Left lung (tissue), 4 donors: ENCODE measurements at regions not wholly inside any gene's neighbourhood (a gene's known extent, or its start where the extent isn't known, plus 50 kb on each side); places are given as distances from the start of the nearest gene placed in this dataset.
A peak's percentile ranks its signal among the peaks of the same experiment; 100 is the strongest.

ENCODE experiments used
- ATAC-seq: fragments of 200-7000 bp; cut with Tn5 transposase; one replicate; pipeline ENCODE4 v1.9.1; 2020; ENCODE audit warnings: moderate library complexity
- DNase-seq, 4 donors: peaks; one replicate each; pipeline ENCODE4 v3.0.0-alpha.2; 2013 to 2020
- H3K27ac ChIP-seq, 2 donors: fragments of 200-600 bp; sonication (generic) in 1 of 2; one replicate each; pipeline versions ENCODE4 v1.5.0 to v1.8.0; 2020 to 2021
- H3K27me3 ChIP-seq, 2 donors: fragments of 200-600 bp; sonication (generic) in 1 of 2; one replicate each; pipeline versions ENCODE4 v1.5.0 to v1.8.0; 2020 to 2021
- H3K36me3 ChIP-seq, 2 donors: fragments of 200-600 bp; sonication (generic) in 1 of 2; one replicate each; pipeline versions ENCODE4 v1.5.0 to v1.8.0; 2020 to 2021
- H3K4me1 ChIP-seq, 2 donors: fragments of 200-600 bp; one replicate each; pipeline ENCODE4 v1.8.0; 2021
- H3K4me3 ChIP-seq, 2 donors: fragments of 200-600 bp; sonication (generic) in 1 of 2; one replicate each; pipeline versions ENCODE4 v1.5.0 to v1.8.0; 2020 to 2021; ENCODE audit warnings: mild to moderate bottlenecking in 1 of 2
- H3K9me3 ChIP-seq, 2 donors: fragments of 200-600 bp; sonication (generic) in 1 of 2; one replicate each; pipeline versions ENCODE4 v1.5.0 to v1.8.0; 2020 to 2021
- intact Hi-C, 2 donors: fragments of 100-400 bp; cut with DNase I; formaldehyde crosslinking; loops; one replicate each; pipeline versions ENCODE4 v1.11.2 to v1.14.2; 2022
- TF ChIP-seq, protein P1 (sequence below), 2 donors: fragments of 200-600 bp; sonication (generic) in 1 of 2; IDR thresholded peaks; one replicate each; pipeline versions ENCODE4 v1.5.0 to v1.8.0; 2021; ENCODE audit warnings: antibody characterized with exemption in 2 of 2
- donor health status: DM: no; HTN: yes; CAD: no.
- donor health status: DM: no; HTN: no; CAD: no.

DNA sequence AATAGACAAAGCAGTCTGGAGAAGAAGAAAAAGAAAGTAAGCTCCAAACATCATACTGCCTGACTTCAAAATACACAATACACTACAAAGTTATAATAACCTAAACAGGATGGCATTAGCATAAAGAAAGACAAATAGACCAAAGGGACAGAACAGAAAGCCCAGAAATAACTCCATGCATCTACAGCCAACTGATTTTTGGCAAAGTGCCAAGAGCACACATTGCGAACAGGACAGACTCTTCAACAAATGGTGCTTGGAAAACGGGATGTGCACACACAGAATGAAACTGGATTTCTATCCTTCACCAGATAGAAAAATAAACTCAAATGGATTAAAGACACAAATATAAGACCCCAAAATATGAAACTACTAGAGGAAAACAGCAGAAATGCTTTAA is 66.6 kb upstream of the SPATA31E1 start:
- TF ChIP-seq, protein P1, sequence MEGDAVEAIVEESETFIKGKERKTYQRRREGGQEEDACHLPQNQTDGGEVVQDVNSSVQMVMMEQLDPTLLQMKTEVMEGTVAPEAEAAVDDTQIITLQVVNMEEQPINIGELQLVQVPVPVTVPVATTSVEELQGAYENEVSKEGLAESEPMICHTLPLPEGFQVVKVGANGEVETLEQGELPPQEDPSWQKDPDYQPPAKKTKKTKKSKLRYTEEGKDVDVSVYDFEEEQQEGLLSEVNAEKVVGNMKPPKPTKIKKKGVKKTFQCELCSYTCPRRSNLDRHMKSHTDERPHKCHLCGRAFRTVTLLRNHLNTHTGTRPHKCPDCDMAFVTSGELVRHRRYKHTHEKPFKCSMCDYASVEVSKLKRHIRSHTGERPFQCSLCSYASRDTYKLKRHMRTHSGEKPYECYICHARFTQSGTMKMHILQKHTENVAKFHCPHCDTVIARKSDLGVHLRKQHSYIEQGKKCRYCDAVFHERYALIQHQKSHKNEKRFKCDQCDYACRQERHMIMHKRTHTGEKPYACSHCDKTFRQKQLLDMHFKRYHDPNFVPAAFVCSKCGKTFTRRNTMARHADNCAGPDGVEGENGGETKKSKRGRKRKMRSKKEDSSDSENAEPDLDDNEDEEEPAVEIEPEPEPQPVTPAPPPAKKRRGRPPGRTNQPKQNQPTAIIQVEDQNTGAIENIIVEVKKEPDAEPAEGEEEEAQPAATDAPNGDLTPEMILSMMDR (IDR thresholded peaks at IDR 0.05), result no peak
- Histone ChIP-seq H3K27me3 (no peaks in the 10 kb centered on the region), H3K4me1 (peaks cover 3 to 13% of the 10 kb centered on the region in 2 donors), H3K27ac (no peak overlapping the region), H3K9me3 (no peaks in the 10 kb centered on the region), H3K36me3 (no peaks in the 10 kb centered on the region), H3K4me3 (no peak overlapping the region)
- no peak for ATAC-seq
- intact Hi-C loops, result loop anchor here in 1 of 2 donors (10.0 kb wide), 1 partner anchor 131 kb away; no protein-coding TSS in a partner anchor
- DNase-seq, result peak in 2 of 4 donors; percentile 40 to 44

DNA sequence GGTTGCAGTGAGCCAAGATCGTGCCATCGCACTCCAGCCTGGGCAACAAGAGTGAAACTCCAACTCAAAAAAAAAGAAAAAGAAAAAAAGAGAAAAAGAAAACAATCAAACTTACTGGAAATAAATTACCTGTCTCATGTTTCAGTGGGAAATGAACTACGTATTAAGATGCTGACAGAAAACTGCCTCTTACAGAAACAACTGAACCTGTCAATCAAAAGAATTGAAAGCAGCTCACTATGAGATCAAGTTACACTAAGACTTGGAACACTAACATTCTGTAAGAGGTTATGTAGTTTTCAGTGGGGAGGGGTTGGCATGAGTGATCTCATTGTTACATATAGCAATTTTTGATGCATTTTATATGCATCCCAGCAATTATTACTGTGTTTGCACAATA is 64.4 kb upstream of the SPATA31E1 start:
- ATAC-seq (no peak), DNase-seq (no peak)
- Histone ChIP-seq H3K4me1 (peaks cover 0 to under 1% of the 10 kb centered on the region in 2 donors), H3K27me3 (no peaks in the 10 kb centered on the region), H3K36me3 (no peaks in the 10 kb centered on the region), H3K9me3 (no peaks in the 10 kb centered on the region), H3K27ac (no peak overlapping the region), H3K4me3 (no peak overlapping the region)
- TF ChIP-seq, protein P1 (IDR thresholded peaks at IDR 0.05), result no peak
- intact Hi-C loops, result loop anchor here in 1 of 2 donors (10.0 kb wide), 1 partner anchor 134 kb away; no protein-coding TSS in a partner anchor

DNA sequence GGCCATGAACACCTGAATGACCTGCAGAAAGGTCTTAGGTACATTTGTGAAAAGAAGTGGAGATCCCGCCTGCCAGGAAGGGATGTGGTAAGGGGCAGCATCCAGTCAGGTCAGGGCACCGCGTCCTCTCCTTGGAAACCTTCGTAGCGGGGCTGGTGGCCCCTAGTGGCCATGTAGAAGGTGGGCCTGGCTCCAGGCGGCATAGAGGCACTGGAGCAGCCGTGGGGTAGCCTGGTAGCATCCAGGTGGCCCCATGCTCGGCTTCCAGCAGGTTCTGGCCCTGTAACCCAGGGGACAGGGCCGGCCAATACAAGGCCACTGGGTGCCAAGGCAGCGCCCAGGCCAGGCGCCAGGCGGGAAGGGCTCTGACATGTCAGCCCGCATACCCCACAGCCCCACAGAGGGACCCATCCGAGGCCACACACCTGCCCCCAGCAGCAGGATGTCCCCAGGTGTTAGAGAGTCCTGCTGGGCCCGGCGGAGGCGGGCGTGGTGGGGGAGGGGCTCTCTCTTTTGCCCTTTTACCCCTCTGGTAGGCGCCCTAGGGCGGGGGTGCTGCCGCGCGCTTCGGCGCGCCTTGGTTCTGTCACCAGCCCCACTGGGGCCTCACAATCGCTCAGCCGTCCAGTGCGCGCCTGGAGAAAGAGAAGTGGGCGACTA is 58.3 kb upstream of the SPATA31E1 start:
- ATAC-seq (no peak), DNase-seq (peak in 1 of 4 donors; percentile 72)
- H3K4me1 ChIP-seq, result no peaks in the 10 kb centered on the region
- H3K36me3 ChIP-seq, result no peaks in the 10 kb centered on the region
- H3K9me3 ChIP-seq, result no peaks in the 10 kb centered on the region
- TF ChIP-seq, protein P1 (IDR thresholded peaks at IDR 0.05), result no peak
- peaks cover 0 to 10% of the 10 kb centered on the region in 2 donors for H3K27me3 ChIP-seq
- H3K27ac ChIP-seq, result no peak overlapping the region
- no peak overlapping the region for H3K4me3 ChIP-seq
- intact Hi-C loops, result no loop called here

DNA sequence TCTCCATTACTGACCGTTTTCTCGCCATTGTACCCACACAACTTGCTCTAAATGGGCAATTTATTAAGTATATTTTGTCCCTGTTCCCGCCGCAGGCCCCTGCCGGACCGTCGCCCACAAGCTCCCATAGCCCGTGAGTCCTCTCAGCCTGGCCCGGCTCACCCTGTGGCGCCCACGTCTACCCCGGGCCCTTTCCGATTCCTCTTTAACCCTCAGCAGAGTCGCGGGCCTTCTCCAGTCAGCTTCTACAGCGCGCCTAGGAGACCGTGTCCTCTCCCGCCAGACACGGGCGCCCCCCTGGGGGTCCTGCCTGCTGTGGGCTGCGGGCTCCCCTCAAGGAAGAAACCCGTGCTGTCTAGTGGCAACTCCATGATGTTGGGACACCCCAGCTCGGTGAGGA is 57.8 kb upstream of the SPATA31E1 start:
- no peak for ATAC-seq
- Histone ChIP-seq H3K4me3 (no peak overlapping the region), H3K27ac (no peak overlapping the region), H3K36me3 (no peaks in the 10 kb centered on the region), H3K27me3 (peaks cover 0 to 10% of the 10 kb centered on the region in 2 donors), H3K4me1 (no peaks in the 10 kb centered on the region), H3K9me3 (no peaks in the 10 kb centered on the region)
- TF ChIP-seq, protein P1 (IDR thresholded peaks at IDR 0.05), result no peak
- peak in 1 of 4 donors; percentile 65 for DNase-seq
- intact Hi-C loops, result no loop called here

DNA sequence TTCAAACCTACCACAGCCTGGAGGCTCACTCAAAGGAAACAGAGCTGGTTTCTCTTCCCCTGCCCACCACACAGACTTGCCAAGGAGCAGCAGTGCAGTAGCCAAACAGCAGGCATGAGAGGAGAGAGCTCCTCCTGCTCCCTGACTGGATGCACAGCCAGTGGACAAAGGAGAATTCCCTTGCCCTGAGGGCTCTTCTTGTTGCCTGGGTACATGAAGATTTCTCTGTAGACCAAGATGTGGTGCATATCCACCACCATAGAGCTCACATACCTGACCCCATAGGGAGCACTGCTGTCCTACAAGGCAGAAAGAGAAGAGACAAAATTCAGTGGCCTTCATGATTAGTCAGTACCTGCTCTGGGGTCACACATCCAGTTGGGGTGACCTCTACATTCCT is 56.3 kb upstream of the SPATA31E1 start:
- intact Hi-C loops, result no loop called here
- TF ChIP-seq, protein P1 (IDR thresholded peaks at IDR 0.05), result no peak
- Histone ChIP-seq H3K27ac (no peak overlapping the region), H3K4me1 (no peaks in the 10 kb centered on the region), H3K4me3 (no peak overlapping the region), H3K36me3 (no peaks in the 10 kb centered on the region), H3K27me3 (peaks cover 0 to 10% of the 10 kb centered on the region in 2 donors), H3K9me3 (no peaks in the 10 kb centered on the region)
- ATAC-seq, result no peak
- no peak for DNase-seq
